H1 (cell line): ENCODE measurements at regions not wholly inside any gene's neighbourhood (a gene's known extent, or its start where the extent isn't known, plus 50 kb on each side); places are given as distances from the start of the nearest gene placed in this dataset.

Experiments used
- CTCF ChIA-PET: fragments of 300-600 bp; sonication (Branson Sonifier 250); formaldehyde crosslinking; loops from one replicate; lab custom pipeline; 2021; ENCODE audit not compliant: partially characterized antibody; lab: Charles Lee
- POLR2A ChIA-PET: fragments of 300-600 bp; sonication (Branson Sonifier 250); formaldehyde crosslinking; loops from one replicate; lab custom pipeline; 2021; ENCODE audit warnings: inconsistent platforms; ENCODE audit not compliant: partially characterized antibody; lab: Charles Lee
- DNase-seq, 2 experiments: peaks; one replicate each; pipeline versions ENCODE4 v3.0.0 to v3.0.0-alpha.2; 2010 to 2022; ENCODE audit warnings: low spot score in 2 of 2, low read depth in 1 of 2, mixed read lengths in 1 of 2
- FAIRE-seq: peaks from 2 replicates; lab custom pipeline; 2011; peaks lifted over from hg19 to GRCh38; lab: Jason Lieb, UNC
- H2AFZ ChIP-seq: 2 replicates; pipeline ENCODE4 v1.8.1; 2012; ENCODE audit warnings: low read length, inconsistent platforms
- H2AK5ac ChIP-seq: 2 replicates; pipeline ENCODE4 v1.6.1; 2013; ENCODE audit warnings: low read depth, low read length
- H2BK120ac ChIP-seq: replicated peaks from 2 replicates; pipeline ENCODE3; 2013; ENCODE audit warnings: low read depth, low read length, inconsistent platforms
- H2BK12ac ChIP-seq: 2 replicates; pipeline ENCODE4 v1.6.1; 2013; ENCODE audit warnings: low read depth, low read length
- H2BK15ac ChIP-seq: 2 replicates; pipeline ENCODE4 v1.6.1; 2013; ENCODE audit warnings: low read length
- H2BK20ac ChIP-seq: 2 replicates; pipeline ENCODE4 v1.6.1; 2013; ENCODE audit warnings: low read length
- H2BK5ac ChIP-seq: 2 replicates; pipeline ENCODE4 v1.6.1; 2013; ENCODE audit warnings: low read depth, low read length
- H3K14ac ChIP-seq: 2 replicates; pipeline ENCODE4 v1.6.1; 2013; ENCODE audit warnings: inconsistent platforms; ENCODE audit not compliant: insufficient read length
- H3K18ac ChIP-seq: 2 replicates; pipeline ENCODE4 v1.6.1; 2013; ENCODE audit warnings: low read length; ENCODE audit errors: extremely low read depth
- H3K23ac ChIP-seq: 2 replicates; pipeline ENCODE4 v1.6.1; 2013; ENCODE audit warnings: inconsistent platforms; ENCODE audit not compliant: insufficient read length
- H3K23me2 ChIP-seq: 2 replicates; pipeline ENCODE4 v1.6.1; 2013; ENCODE audit warnings: low read depth, low read length
- H3K27ac ChIP-seq: 2 replicates; pipeline ENCODE4 v1.6.1; 2011; ENCODE audit warnings: low read depth, low read length, inconsistent platforms
- H3K27me3 ChIP-seq, 4 experiments: replicated peaks in 1 of 4; 1 replicate in 1 of 4; 2 replicates in 3 of 4; pipeline versions ENCODE4 v1.6.1 to v1.8.1; 2011 to 2013; ENCODE audit warnings: low read length in 3 of 4, mild to moderate bottlenecking in 3 of 4, inconsistent platforms in 2 of 4, mixed read lengths in 2 of 4, moderate library complexity in 1 of 4; ENCODE audit not compliant: control insufficient read depth in 3 of 4, insufficient read depth in 3 of 4; ENCODE audit errors: extremely low read depth in 1 of 4
- H3K36me3 ChIP-seq, 4 experiments: 2 replicates each; pipeline versions ENCODE4 v1.6.1 to v1.8.1; 2011 to 2013; ENCODE audit warnings: mild to moderate bottlenecking in 4 of 4, low read length in 3 of 4, moderate library complexity in 2 of 4, control low read depth in 1 of 4, inconsistent platforms in 1 of 4; ENCODE audit not compliant: insufficient read depth in 4 of 4, control insufficient read depth in 2 of 4
- H3K4ac ChIP-seq: replicated peaks from 2 replicates; pipeline ENCODE3; 2013; ENCODE audit warnings: low read length, low read depth, mixed read lengths, inconsistent platforms; ENCODE audit not compliant: insufficient read length
- H3K4me1 ChIP-seq, 4 experiments: replicated peaks in 1 of 4; 1 replicate in 1 of 4; 2 replicates in 3 of 4; pipeline versions ENCODE4 v1.6.1 to v1.8.1; 2011 to 2013; ENCODE audit warnings: low read length in 3 of 4, inconsistent platforms in 2 of 4, mixed read lengths in 1 of 4; ENCODE audit not compliant: insufficient read depth in 4 of 4, control insufficient read depth in 3 of 4
- H3K4me2 ChIP-seq, 2 experiments: 2 replicates each; pipeline versions ENCODE4 v1.6.1 to v1.8.1; 2011 to 2013; ENCODE audit warnings: low read depth in 2 of 2, low read length in 2 of 2, control low read depth in 1 of 2, inconsistent platforms in 1 of 2, mild to moderate bottlenecking in 1 of 2; ENCODE audit not compliant: insufficient read depth in 1 of 2
- H3K4me3 ChIP-seq, 4 experiments: fragments of 200-600, 300-600 bp in 1 of 4; sonication (generic), shearing (Covaris generic), sonication (Bioruptor Twin) in 1 of 4; 2 replicates each; pipeline versions ENCODE4 v1.5.1 to v1.8.1; 2011 to 2016; ENCODE audit warnings: low read length in 4 of 4, low read depth in 3 of 4, control low read depth in 2 of 4, inconsistent platforms in 2 of 4, mild to moderate bottlenecking in 2 of 4, mixed read lengths in 1 of 4, moderate library complexity in 1 of 4; ENCODE audit not compliant: insufficient read depth in 2 of 4; ENCODE audit errors: extremely low read depth in 1 of 4
- H3K56ac ChIP-seq: replicated peaks from 2 replicates; pipeline ENCODE3; 2013; ENCODE audit warnings: low read depth, mild to moderate bottlenecking, mixed read lengths, low read length, inconsistent platforms; ENCODE audit not compliant: insufficient read length
- H3K79me1 ChIP-seq: 2 replicates; pipeline ENCODE4 v1.6.1; 2013; ENCODE audit warnings: low read depth, low read length, control low read depth
- H3K79me2 ChIP-seq, 2 experiments: 2 replicates each; pipeline versions ENCODE4 v1.6.1 to v1.8.1; 2012 to 2013; ENCODE audit warnings: low read length in 2 of 2, mild to moderate bottlenecking in 2 of 2, inconsistent platforms in 1 of 2; ENCODE audit not compliant: insufficient read depth in 2 of 2, control insufficient read depth in 1 of 2
- H3K9ac ChIP-seq, 4 experiments: replicated peaks in 1 of 4; 1 replicate in 1 of 4; 2 replicates in 3 of 4; pipeline versions ENCODE4 v1.6.1 to v1.8.1; 2011 to 2013; ENCODE audit warnings: low read depth in 3 of 4, low read length in 3 of 4, control low read depth in 2 of 4, mild to moderate bottlenecking in 2 of 4, moderate library complexity in 2 of 4, inconsistent platforms in 1 of 4; ENCODE audit errors: extremely low read depth in 1 of 4
- H3K9me3 ChIP-seq, 2 experiments: 2 replicates each; pipeline versions ENCODE4 v1.6.1 to v1.8.1; 2012 to 2013; ENCODE audit warnings: mild to moderate bottlenecking in 2 of 2, moderate library complexity in 2 of 2, control low read depth in 1 of 2, inconsistent platforms in 1 of 2, low read depth in 1 of 2, low read length in 1 of 2, mixed read lengths in 1 of 2; ENCODE audit not compliant: insufficient read depth in 2 of 2
- H4K20me1 ChIP-seq, 2 experiments: replicated peaks in 1 of 2; 2 replicates each; pipeline versions ENCODE3 to v1.8.1; 2011 to 2013; ENCODE audit warnings: inconsistent platforms in 2 of 2, low read length in 2 of 2, mild to moderate bottlenecking in 1 of 2; ENCODE audit not compliant: insufficient read depth in 2 of 2, control insufficient read depth in 1 of 2
- H4K5ac ChIP-seq: 2 replicates; pipeline ENCODE4 v1.6.1; 2013; ENCODE audit warnings: low read length, low read depth, mixed read lengths, inconsistent platforms; ENCODE audit not compliant: insufficient read length
- H4K8ac ChIP-seq: 2 replicates; pipeline ENCODE4 v1.8.0; 2013; ENCODE audit warnings: mild to moderate bottlenecking, moderate library complexity, low read length, inconsistent platforms; ENCODE audit not compliant: insufficient read depth; ENCODE audit errors: extremely low read depth
- H4K91ac ChIP-seq: replicated peaks from 2 replicates; pipeline ENCODE3; 2013; ENCODE audit warnings: low read length, mixed read lengths, inconsistent platforms; ENCODE audit not compliant: insufficient read length
- SP1 ChIP-seq: IDR thresholded peaks from 2 replicates; pipeline ENCODE4 v1.6.1; 2011; ENCODE audit warnings: low read depth, low read length
- ZNF274 ChIP-seq: IDR thresholded peaks from 2 replicates; pipeline ENCODE4 v1.7.0; 2012; ENCODE audit warnings: low read length, borderline replicate concordance; ENCODE audit errors: extremely low read depth
- WGBS, 2 experiments: shearing (Covaris generic) in 1 of 2; methylation state at CpG; one replicate each; pipeline versions ENCODE4 v1.1.6 to v1.1.7; 2013 to 2015; ENCODE audit warnings: low lambda C conversion rate in 2 of 2, mixed read lengths in 2 of 2, inconsistent platforms in 1 of 2, low coverage in 1 of 2, missing lambda C conversion rate in 1 of 2; ENCODE audit not compliant: insufficient replicate concordance in 2 of 2, insufficient coverage in 1 of 2, insufficient read length in 1 of 2; ENCODE audit errors: extremely low coverage in 1 of 2, missing lambda C conversion rate in 1 of 2; 5-methylcytosine and 5-hydroxymethylcytosine counted together

- WGBS, 2 experiments, result no CpG with 5 or more reads among the region's 2 CpGs
- no peak overlapping the region for H2BK20ac ChIP-seq
- no peak overlapping the region for H3K4ac ChIP-seq
- no peaks in the 10 kb centered on the region for H4K20me1 ChIP-seq
- no peaks in the 10 kb centered on the region for H3K36me3 ChIP-seq
- POLR2A ChIA-PET, result no interaction called here
- no peaks in the 10 kb centered on the region for H3K4me1 ChIP-seq
- H2AFZ ChIP-seq, result no peak overlapping the region
- H3K9ac ChIP-seq, result no peak overlapping the region
- no peak overlapping the region for H2BK15ac ChIP-seq
- H3K18ac ChIP-seq, result no peak overlapping the region
- no peaks in the 10 kb centered on the region for H3K27me3 ChIP-seq
- no peak overlapping the region for H2AK5ac ChIP-seq
- H3K79me1 ChIP-seq, result no peaks in the 10 kb centered on the region
- H3K79me2 ChIP-seq, result no peaks in the 10 kb centered on the region
- H4K91ac ChIP-seq, result no peak overlapping the region
- no peak overlapping the region for H4K5ac ChIP-seq
- H3K4me2 ChIP-seq, result no peak overlapping the region
- CTCF ChIA-PET, result interaction anchor here (0.6 to 0.9 kb wide), 2 partner anchors 18 to 990 kb away, joined by 3 to 4 read pairs; no protein-coding TSS in a partner anchor
- no peak overlapping the region for H3K23ac ChIP-seq
- H3K9me3 ChIP-seq, result no peaks in the 10 kb centered on the region
- H2BK5ac ChIP-seq, result no peak overlapping the region
- no peak overlapping the region for H3K56ac ChIP-seq
- H3K4me3 ChIP-seq, result no peak overlapping the region
- no peak for DNase-seq
- no peaks in the 10 kb centered on the region for H3K23me2 ChIP-seq
- FAIRE-seq, result no peak
- H4K8ac ChIP-seq, result no peak overlapping the region
- no peak overlapping the region for H2BK120ac ChIP-seq
- TF ChIP-seq ZNF274, result no peak
- no peak for TF ChIP-seq SP1
- no peak overlapping the region for H2BK12ac ChIP-seq
- no peak overlapping the region for H3K14ac ChIP-seq
- H3K27ac ChIP-seq, result no peak overlapping the region
Measured at GRCh38 chr1:208587110-208587509, 342.9 kb upstream of the PLXNA2 start.
